ENCODE measurements at regions not wholly inside any gene's neighbourhood (a gene's known extent, or its start where the extent isn't known, plus 50 kb on each side); places are given as distances from the start of the nearest gene placed in this dataset.

- no peak for TF ChIP-seq CTCF (IDR thresholded peaks at IDR 0.05)
- Mint-ChIP-seq H3K27ac (no peak overlapping the region), H3K27me3 (ENCODE audit: insufficient read depth) (no peaks in the 10 kb centered on the region; the same call in 1 of the 2 replicates), H3K4me1 (ENCODE audit: low read depth) (no peaks in the 10 kb centered on the region), H3K9me3 (peaks cover 23% of the 10 kb centered on the region), H3K4me3 (no peak overlapping the region), H3K36me3 (ENCODE audit: low read depth) (0 out of 2 replicates have a peak, but pooled peaks cover 4% of the 10 kb centered on the region)
- no peak for DNase-seq
Observed at GRCh38 chr3:76432396-76432795, 607.5 kb upstream of the ROBO2 start.

- Mint-ChIP-seq H3K36me3 (ENCODE audit: low read depth) (0 out of 2 replicates have a peak, but pooled peaks cover 4% of the 10 kb centered on the region), H3K4me1 (ENCODE audit: low read depth) (no peaks in the 10 kb centered on the region), H3K4me3 (no peak overlapping the region), H3K9me3 (peaks cover 29% of the 10 kb centered on the region), H3K27me3 (ENCODE audit: insufficient read depth) (no peaks in the 10 kb centered on the region), H3K27ac (no peak overlapping the region)
- TF ChIP-seq CTCF (IDR thresholded peaks at IDR 0.05) = no peak
- no peak for DNase-seq
Observed at GRCh38 chr3:76436894-76437293, 603.0 kb upstream of the ROBO2 start.

- Mint-ChIP-seq H3K4me3 (no peak overlapping the region), H3K9me3 (peaks cover 28% of the 10 kb centered on the region), H3K36me3 (ENCODE audit: low read depth) (0 out of 2 replicates have a peak, but pooled peaks cover 1% of the 10 kb centered on the region), H3K4me1 (ENCODE audit: low read depth) (no peaks in the 10 kb centered on the region), H3K27ac (no peak overlapping the region), H3K27me3 (ENCODE audit: insufficient read depth) (no peaks in the 10 kb centered on the region)
- no peak for DNase-seq
- no peak for TF ChIP-seq CTCF (IDR thresholded peaks at IDR 0.05)
Observed at GRCh38 chr3:76438971-76439370, 600.9 kb upstream of the ROBO2 start.

- no peak for DNase-seq
- Mint-ChIP-seq H3K4me3 (no peak overlapping the region), H3K4me1 (ENCODE audit: low read depth) (no peaks in the 10 kb centered on the region)
Observed at GRCh38 chr3:76442374-76442915, 597.5 kb upstream of the ROBO2 start.

GRCh38 chr3:76456322-76456721 lies 583.6 kb upstream of the ROBO2 start:
- Mint-ChIP-seq H3K9me3 (peaks cover 47% of the 10 kb centered on the region), H3K4me1 (ENCODE audit: low read depth) (no peaks in the 10 kb centered on the region), H3K4me3 (no peak overlapping the region), H3K27ac (no peak overlapping the region), H3K36me3 (ENCODE audit: low read depth) (no peaks in the 10 kb centered on the region; the same call in 1 of the 2 replicates), H3K27me3 (ENCODE audit: insufficient read depth) (no peaks in the 10 kb centered on the region)
- DNase-seq = no peak
- TF ChIP-seq CTCF (IDR thresholded peaks at IDR 0.05) = no peak

More at GRCh38 chr3:76442374-76442915, 597.5 kb upstream of the ROBO2 start:
- H3K27me3 Mint-ChIP-seq (ENCODE audit: insufficient read depth) = no peaks in the 10 kb centered on the region; the same call in 1 of the 2 replicates
- no peak overlapping the region for H3K27ac Mint-ChIP-seq
- peaks cover 22% of the 10 kb centered on the region for H3K9me3 Mint-ChIP-seq
- TF ChIP-seq CTCF (IDR thresholded peaks at IDR 0.05) = no peak
- H3K36me3 Mint-ChIP-seq (ENCODE audit: low read depth) = no peaks in the 10 kb centered on the region

Data from HFFc6 (cell line).